ENCODE measurements at regions not wholly inside any gene's neighbourhood (a gene's known extent, or its start where the extent isn't known, plus 50 kb on each side); places are given as distances from the start of the nearest gene placed in this dataset.

GRCh38 chr4:78671903-78672815 lies 104.0 kb upstream of the BMP2K start:
- TF ChIP-seq CENPBD1 (CRISPR knock-in tag; IDR thresholded peaks at IDR 0.05; ENCODE audit: borderline replicate concordance, low read depth) (no peak), HNRNPK (IDR thresholded peaks at IDR 0.05; ENCODE audit: low read depth, low read length, poor library complexity, severe bottlenecking) (peak; percentile 39), ZHX1 (CRISPR knock-in tag; IDR thresholded peaks at IDR 0.05; ENCODE audit: low read depth) (no peak), HNF4A (CRISPR knock-in tag; IDR thresholded peaks at IDR 0.05) (0 out of 2 replicates have a peak, but pooled peaks have one; percentile 12), ZNF614 (CRISPR knock-in tag; IDR thresholded peaks at IDR 0.05; ENCODE audit: borderline replicate concordance) (no peak)
- peak; percentile 18 for DNase-seq (ENCODE audit: low spot score)
- 1% methylated on average over 5 of the region's 5 CpGs for WGBS (ENCODE audit: low lambda C conversion rate)
- peak overlapping the region in 1 of 3 experiments; percentile 28; a peak in 1 of 6 replicates for H3K4me3 ChIP-seq (replicated peaks in 1 of 3; ENCODE audit: insufficient read depth in 1 of 3, low read depth in 2 of 3, low read length in 3 of 3)
- no peak overlapping the region for H3K9ac ChIP-seq (ENCODE audit: insufficient read depth, low read depth, low read length)
- H2AFZ ChIP-seq (ENCODE audit: low read length), result peak overlapping the region; percentile 49
- FAIRE-seq, result no peak
- H4K20me1 ChIP-seq (ENCODE audit: insufficient read depth, low read length), result no peaks in the 10 kb centered on the region
- no peaks in the 10 kb centered on the region for H3K79me2 ChIP-seq (ENCODE audit: insufficient read depth, low read length)
- peaks cover 31% of the 10 kb centered on the region for H3K4me1 ChIP-seq (ENCODE audit: insufficient read depth, low read length)
- no peaks in the 10 kb centered on the region for H3K9me3 ChIP-seq (ENCODE audit: low read length)
- H3K4me2 ChIP-seq (ENCODE audit: low read depth, low read length), result peak overlapping the region; percentile 48
- intact Hi-C loops (cut with micrococcal nuclease; ENCODE audit: unreplicated experiment), result no loop called here
- no peaks in the 10 kb centered on the region for H3K27me3 ChIP-seq (ENCODE audit: control insufficient read depth in 1 of 2, insufficient read depth in 2 of 2, low read length in 2 of 2)
- H3K36me3 ChIP-seq (replicated peaks in 1 of 2; ENCODE audit: control insufficient read depth in 1 of 2, insufficient read depth in 2 of 2, low read length in 2 of 2), result no peaks in the 10 kb centered on the region
- POLR2A ChIA-PET, result no interaction called here
- BruUV-seq (replicated peaks), result no TSS peak
- CTCF ChIA-PET (ENCODE audit: low intra/inter-chr PET ratio, low total read pairs), result no interaction called here
- no peak overlapping the region for H3K27ac ChIP-seq (ENCODE audit: extremely low read length, insufficient read depth, low read length)
- ATAC-seq, result peak; percentile 96
- in situ Hi-C loops (cut with HindIII; ENCODE audit: extremely low pct_ligation_motif_present, low pct_unique_long_range_greater_than_20kb), result no loop called here

Data from HepG2 (cell line).